Sigmoid colon (tissue), 4 donors: ENCODE measurements at regions not wholly inside any gene's neighbourhood (a gene's known extent, or its start where the extent isn't known, plus 50 kb on each side); places are given as distances from the start of the nearest gene placed in this dataset.
A peak's percentile ranks its signal among the peaks of the same experiment; 100 is the strongest.

Experiments
- POLR2A ChIP-seq, 2 donors: fragments of 450-650 bp; IDR thresholded peaks; one replicate each; pipeline ENCODE4 v1.6.1; 2016; ENCODE audit warnings: antibody characterized with exemption in 2 of 2, mild to moderate bottlenecking in 2 of 2, moderate library complexity in 2 of 2
- POLR2AphosphoS5 ChIP-seq, 4 donors: sonication (generic); formaldehyde crosslinking; IDR thresholded peaks; one replicate each; pipeline ENCODE4 v1.6.1; 2017; ENCODE audit warnings: antibody characterized with exemption in 4 of 4
- TF ChIP-seq, protein P1 (sequence below), 4 experiments: fragments of 450-650 bp in 3 of 4; fragments of 200-600 bp in 1 of 4; IDR thresholded peaks; one replicate each; pipeline ENCODE4 v1.5.1; 2016 to 2019; ENCODE audit warnings: antibody characterized with exemption in 4 of 4, mild to moderate bottlenecking in 3 of 4, moderate library complexity in 2 of 4

DNA sequence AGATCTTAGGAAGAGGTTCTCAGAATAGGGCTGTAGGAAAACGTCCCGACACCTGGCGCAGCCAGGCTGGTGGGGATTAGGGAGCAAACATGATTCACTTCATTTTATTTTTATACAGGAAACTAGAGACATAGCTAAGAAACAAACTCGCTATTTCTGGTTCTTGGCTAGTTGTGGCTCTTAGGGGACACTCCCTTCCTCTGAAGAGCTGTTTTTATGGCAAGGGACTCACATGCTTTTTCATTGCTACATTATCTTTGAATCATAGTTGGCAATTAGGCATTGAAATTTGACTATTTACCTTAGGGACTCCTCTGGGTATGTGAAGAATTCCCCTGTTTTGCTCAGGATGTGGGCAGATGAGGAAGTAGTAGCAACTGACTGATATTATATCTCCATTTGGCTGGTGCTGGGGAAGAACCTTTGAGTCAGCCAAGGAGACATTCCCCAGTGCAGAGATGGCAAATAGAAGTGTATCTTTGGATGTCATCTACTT is 174.5 kb downstream of the SMIM20 start:
- TF ChIP-seq POLR2A (IDR thresholded peaks at IDR 0.05) (no peak), POLR2AphosphoS5 (IDR thresholded peaks at IDR 0.05) (peak in 1 of 4 donors; percentile 25)
- TF ChIP-seq, protein P1, sequence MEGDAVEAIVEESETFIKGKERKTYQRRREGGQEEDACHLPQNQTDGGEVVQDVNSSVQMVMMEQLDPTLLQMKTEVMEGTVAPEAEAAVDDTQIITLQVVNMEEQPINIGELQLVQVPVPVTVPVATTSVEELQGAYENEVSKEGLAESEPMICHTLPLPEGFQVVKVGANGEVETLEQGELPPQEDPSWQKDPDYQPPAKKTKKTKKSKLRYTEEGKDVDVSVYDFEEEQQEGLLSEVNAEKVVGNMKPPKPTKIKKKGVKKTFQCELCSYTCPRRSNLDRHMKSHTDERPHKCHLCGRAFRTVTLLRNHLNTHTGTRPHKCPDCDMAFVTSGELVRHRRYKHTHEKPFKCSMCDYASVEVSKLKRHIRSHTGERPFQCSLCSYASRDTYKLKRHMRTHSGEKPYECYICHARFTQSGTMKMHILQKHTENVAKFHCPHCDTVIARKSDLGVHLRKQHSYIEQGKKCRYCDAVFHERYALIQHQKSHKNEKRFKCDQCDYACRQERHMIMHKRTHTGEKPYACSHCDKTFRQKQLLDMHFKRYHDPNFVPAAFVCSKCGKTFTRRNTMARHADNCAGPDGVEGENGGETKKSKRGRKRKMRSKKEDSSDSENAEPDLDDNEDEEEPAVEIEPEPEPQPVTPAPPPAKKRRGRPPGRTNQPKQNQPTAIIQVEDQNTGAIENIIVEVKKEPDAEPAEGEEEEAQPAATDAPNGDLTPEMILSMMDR (IDR thresholded peaks at IDR 0.05), result no peak
